ENCODE measurements at regions not wholly inside any gene's neighbourhood (a gene's known extent, or its start where the extent isn't known, plus 50 kb on each side); places are given as distances from the start of the nearest gene placed in this dataset.

DNA sequence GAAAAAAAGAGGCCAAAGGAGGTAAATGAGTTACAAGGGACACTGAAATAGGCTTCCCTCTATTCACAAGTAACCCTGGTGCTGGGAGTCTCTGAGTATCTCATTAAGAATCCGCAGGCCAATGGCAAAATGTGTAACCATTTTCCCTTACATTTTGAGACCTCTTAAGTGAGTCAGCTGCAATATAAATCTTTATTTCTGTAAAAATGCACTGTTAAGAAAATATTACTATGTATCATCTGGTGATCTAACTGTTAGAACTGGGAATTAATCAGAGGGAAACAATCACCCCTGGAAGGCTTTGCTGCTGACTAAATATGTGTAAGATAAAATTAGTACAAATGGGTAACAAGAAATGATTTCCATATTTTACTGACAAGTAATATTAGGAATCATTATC, 483.1 kb upstream of the CHST9 start:
- Histone ChIP-seq H3K9ac (ENCODE audit: insufficient read depth in 1 of 2, low read length in 2 of 2) (no peak overlapping the region), H3K4me1 (ENCODE audit: control insufficient read depth in 5 of 5, insufficient read depth in 5 of 5, low read length in 5 of 5) (peaks cover 0 to 2% (median 0%) of the 10 kb centered on the region in 5 donors), H3K36me3 (ENCODE audit: control insufficient read depth in 4 of 4, insufficient read depth in 4 of 4, low read length in 4 of 4) (no peaks in the 10 kb centered on the region), H3K27me3 (ENCODE audit: control insufficient read depth in 3 of 3, insufficient read depth in 3 of 3, low read length in 2 of 3) (no peaks in the 10 kb centered on the region), H3K4me3 (no peak overlapping the region), H3K27ac (ENCODE audit: low read depth in 1 of 2, low read length in 1 of 2) (no peak overlapping the region), H3K9me3 (ENCODE audit: control insufficient read depth in 4 of 4, insufficient read depth in 3 of 4, low read length in 3 of 4) (peaks cover 0 to 3% (median 0%) of the 10 kb centered on the region in 4 donors)
- DNase-seq = no peak
- TF ChIP-seq, protein P1, sequence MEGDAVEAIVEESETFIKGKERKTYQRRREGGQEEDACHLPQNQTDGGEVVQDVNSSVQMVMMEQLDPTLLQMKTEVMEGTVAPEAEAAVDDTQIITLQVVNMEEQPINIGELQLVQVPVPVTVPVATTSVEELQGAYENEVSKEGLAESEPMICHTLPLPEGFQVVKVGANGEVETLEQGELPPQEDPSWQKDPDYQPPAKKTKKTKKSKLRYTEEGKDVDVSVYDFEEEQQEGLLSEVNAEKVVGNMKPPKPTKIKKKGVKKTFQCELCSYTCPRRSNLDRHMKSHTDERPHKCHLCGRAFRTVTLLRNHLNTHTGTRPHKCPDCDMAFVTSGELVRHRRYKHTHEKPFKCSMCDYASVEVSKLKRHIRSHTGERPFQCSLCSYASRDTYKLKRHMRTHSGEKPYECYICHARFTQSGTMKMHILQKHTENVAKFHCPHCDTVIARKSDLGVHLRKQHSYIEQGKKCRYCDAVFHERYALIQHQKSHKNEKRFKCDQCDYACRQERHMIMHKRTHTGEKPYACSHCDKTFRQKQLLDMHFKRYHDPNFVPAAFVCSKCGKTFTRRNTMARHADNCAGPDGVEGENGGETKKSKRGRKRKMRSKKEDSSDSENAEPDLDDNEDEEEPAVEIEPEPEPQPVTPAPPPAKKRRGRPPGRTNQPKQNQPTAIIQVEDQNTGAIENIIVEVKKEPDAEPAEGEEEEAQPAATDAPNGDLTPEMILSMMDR (IDR thresholded peaks at IDR 0.05; ENCODE audit: control extremely low read depth, extremely low read depth) = no peak
- ATAC-seq (ENCODE audit: insufficient read depth, low FRiP score) = no peak
- WGBS, 2 donors = 85 to 86% methylated on average over 1 of the region's 1 CpG

DNA sequence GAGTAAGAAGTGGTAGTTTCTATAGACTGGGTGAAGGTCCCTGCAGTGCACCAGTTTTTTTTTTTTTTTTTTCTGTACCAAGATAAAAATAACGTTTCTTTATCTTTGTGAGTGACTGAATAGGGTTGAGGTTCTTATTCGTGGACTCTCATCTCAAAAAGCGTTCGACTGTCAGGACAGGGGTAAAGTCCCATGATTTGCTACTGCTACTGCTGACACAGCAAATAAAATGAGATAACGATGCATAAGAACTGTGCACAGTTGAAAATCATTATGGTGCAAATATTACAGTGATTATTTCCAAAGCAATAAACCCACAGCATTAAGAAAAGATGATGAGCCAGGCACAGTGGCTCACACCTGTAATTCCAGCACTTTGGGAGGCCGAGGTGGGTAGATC, 482.0 kb upstream of the CHST9 start:
- Histone ChIP-seq H3K9ac (ENCODE audit: insufficient read depth in 1 of 2, low read length in 2 of 2) (no peak overlapping the region), H3K9me3 (ENCODE audit: control insufficient read depth in 4 of 4, insufficient read depth in 3 of 4, low read length in 3 of 4) (no peaks in the 10 kb centered on the region), H3K36me3 (ENCODE audit: control insufficient read depth in 4 of 4, insufficient read depth in 4 of 4, low read length in 4 of 4) (no peaks in the 10 kb centered on the region), H3K27ac (ENCODE audit: low read depth in 1 of 2, low read length in 1 of 2) (no peak overlapping the region), H3K4me3 (no peak overlapping the region), H3K4me1 (ENCODE audit: control insufficient read depth in 5 of 5, insufficient read depth in 5 of 5, low read length in 5 of 5) (peaks cover 0 to 2% (median 0%) of the 10 kb centered on the region in 5 donors), H3K27me3 (ENCODE audit: control insufficient read depth in 3 of 3, insufficient read depth in 3 of 3, low read length in 2 of 3) (no peaks in the 10 kb centered on the region)
- 62 to 81% methylated on average over 6 of the region's 6 CpGs for WGBS, 2 donors
- TF ChIP-seq, protein P1 (IDR thresholded peaks at IDR 0.05; ENCODE audit: control extremely low read depth, extremely low read depth) = no peak
- DNase-seq (no peak), ATAC-seq (ENCODE audit: insufficient read depth, low FRiP score) (no peak)

DNA sequence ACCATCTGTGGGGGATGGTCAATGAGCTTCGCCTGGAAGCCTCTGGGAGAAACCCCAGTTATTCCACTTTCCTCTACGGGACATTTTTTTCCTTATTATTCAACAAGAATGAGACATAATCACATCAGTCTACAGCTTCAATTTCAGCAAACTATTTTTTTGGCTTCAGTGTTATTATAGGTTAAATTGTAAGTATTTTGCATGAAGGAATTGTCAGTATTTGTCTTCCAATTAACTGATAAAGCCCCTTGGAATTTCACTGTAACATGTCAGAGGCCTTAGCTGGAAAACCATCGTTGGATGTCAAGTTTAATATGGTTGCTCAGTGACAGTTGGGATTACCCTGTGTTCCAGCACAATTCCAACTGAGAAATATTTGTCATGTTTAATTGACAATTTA, 480.9 kb upstream of the CHST9 start:
- Histone ChIP-seq H3K9ac (ENCODE audit: insufficient read depth in 1 of 2, low read length in 2 of 2) (no peak overlapping the region), H3K27ac (ENCODE audit: low read depth in 1 of 2, low read length in 1 of 2) (no peak overlapping the region), H3K4me1 (ENCODE audit: control insufficient read depth in 5 of 5, insufficient read depth in 5 of 5, low read length in 5 of 5) (peaks cover 0 to 2% (median 0%) of the 10 kb centered on the region in 5 donors), H3K36me3 (ENCODE audit: control insufficient read depth in 4 of 4, insufficient read depth in 4 of 4, low read length in 4 of 4) (no peaks in the 10 kb centered on the region), H3K4me3 (no peak overlapping the region), H3K9me3 (ENCODE audit: control insufficient read depth in 4 of 4, insufficient read depth in 3 of 4, low read length in 3 of 4) (no peaks in the 10 kb centered on the region), H3K27me3 (ENCODE audit: control insufficient read depth in 3 of 3, insufficient read depth in 3 of 3, low read length in 2 of 3) (no peaks in the 10 kb centered on the region)
- 67 to 70% methylated on average over 3 of the region's 3 CpGs for WGBS, 2 donors
- TF ChIP-seq, protein P1 (IDR thresholded peaks at IDR 0.05; ENCODE audit: control extremely low read depth, extremely low read depth) = no peak
- DNase-seq = no peak
- ATAC-seq (ENCODE audit: insufficient read depth, low FRiP score) = no peak

DNA sequence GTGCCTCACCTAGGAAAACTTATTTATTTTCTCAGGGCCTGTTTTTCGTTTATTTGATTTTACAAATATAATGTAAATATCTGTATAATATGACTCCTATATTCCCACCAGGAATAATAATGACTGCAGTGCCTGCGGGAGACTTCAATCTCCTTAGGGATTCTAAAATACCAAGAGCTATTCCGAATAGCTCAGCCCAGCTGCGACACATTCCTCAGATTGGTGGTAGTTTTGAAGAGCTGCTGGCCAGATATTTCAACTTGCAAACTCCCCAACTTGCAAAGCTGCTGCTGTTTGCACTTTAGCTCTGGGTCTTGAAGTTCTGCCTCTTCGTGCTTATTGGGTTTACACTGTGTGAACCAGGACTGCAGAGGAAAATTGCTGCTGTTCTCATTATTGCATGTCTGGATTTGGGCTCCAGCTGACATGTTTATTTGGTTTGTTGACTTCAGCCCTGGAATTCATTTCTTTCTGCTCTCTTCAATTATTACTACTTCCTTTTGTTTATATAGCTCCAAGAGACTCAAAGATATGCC, 480.2 kb upstream of the CHST9 start:
- no peaks in the 10 kb centered on the region for H3K27me3 ChIP-seq (ENCODE audit: control insufficient read depth in 3 of 3, insufficient read depth in 3 of 3, low read length in 2 of 3)
- no peaks in the 10 kb centered on the region for H3K36me3 ChIP-seq (ENCODE audit: control insufficient read depth in 4 of 4, insufficient read depth in 4 of 4, low read length in 4 of 4)
- H3K4me3 ChIP-seq = no peak overlapping the region
- 44 to 52% methylated on average over 5 of the region's 5 CpGs for WGBS, 2 donors
- H3K4me1 ChIP-seq (ENCODE audit: control insufficient read depth in 5 of 5, insufficient read depth in 5 of 5, low read length in 5 of 5) = peaks cover 0 to 2% (median 0%) of the 10 kb centered on the region in 5 donors
- no peaks in the 10 kb centered on the region for H3K9me3 ChIP-seq (ENCODE audit: control insufficient read depth in 4 of 4, insufficient read depth in 3 of 4, low read length in 3 of 4)
- ATAC-seq (ENCODE audit: insufficient read depth, low FRiP score) = no peak
- peak in 2 of 3 donors; percentile 4 to 9 for DNase-seq
- TF ChIP-seq, protein P1 (IDR thresholded peaks at IDR 0.05; ENCODE audit: control extremely low read depth, extremely low read depth) = no peak
- H3K27ac ChIP-seq (ENCODE audit: low read depth in 1 of 2, low read length in 1 of 2) = no peak overlapping the region
- no peak overlapping the region for H3K9ac ChIP-seq (ENCODE audit: insufficient read depth in 1 of 2, low read length in 2 of 2)

Data from lung (tissue), 11 donors.